Astrocyte (in vitro differentiated cells and primary cell): ENCODE measurements at regions not wholly inside any gene's neighbourhood (a gene's known extent, or its start where the extent isn't known, plus 50 kb on each side); places are given as distances from the start of the nearest gene placed in this dataset.

ENCODE experiments used
- EZH2 ChIP-seq: IDR thresholded peaks from 2 replicates; pipeline ENCODE4 v1.6.1; 2012; ENCODE audit warnings: mild to moderate bottlenecking, low read length, inconsistent platforms; ENCODE audit not compliant: insufficient read depth
- TF ChIP-seq, protein P1 (sequence below): IDR thresholded peaks from 2 replicates; pipeline ENCODE4 v1.5.1; 2011; ENCODE audit warnings: low read depth, mild to moderate bottlenecking, inconsistent platforms, low read length, moderate library complexity; ENCODE audit not compliant: insufficient read depth

DNA sequence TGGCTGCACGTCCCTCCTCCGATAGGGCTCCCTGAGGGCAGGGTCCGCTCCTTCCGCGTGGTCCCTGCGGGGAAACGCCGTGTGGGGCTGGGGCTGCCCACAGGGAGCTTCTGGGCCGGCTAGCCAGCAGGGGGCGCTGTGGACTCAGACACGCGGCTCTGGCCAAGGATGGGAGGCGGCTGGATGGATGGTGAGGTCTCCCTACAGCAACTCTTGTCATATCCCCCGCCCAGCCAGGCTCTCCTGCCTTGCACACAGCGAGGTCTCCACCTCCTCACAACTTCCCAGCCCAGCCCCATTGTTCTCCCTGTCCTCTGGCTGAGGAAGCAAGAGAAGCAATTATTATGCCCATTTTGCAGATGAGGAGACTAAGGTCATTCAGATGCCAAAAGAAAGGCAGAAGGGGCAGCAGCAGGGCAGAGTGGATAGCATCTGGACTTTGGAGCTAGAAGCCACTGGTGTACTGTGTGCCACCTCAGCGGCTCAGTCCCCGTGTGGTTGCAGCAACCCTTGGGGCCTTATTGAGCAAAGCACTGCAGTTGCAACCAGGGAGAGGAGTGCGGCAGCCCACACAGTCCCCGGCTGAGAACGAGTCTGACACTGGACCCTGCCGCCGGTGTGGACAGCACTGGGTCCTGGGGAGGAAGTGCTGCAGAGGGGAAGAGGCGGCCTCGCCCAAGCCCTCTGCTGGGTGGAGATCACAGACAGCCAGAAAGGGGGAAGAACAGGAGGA, 99.0 kb downstream of the ZFP36L2 start:
- TF ChIP-seq, protein P1, sequence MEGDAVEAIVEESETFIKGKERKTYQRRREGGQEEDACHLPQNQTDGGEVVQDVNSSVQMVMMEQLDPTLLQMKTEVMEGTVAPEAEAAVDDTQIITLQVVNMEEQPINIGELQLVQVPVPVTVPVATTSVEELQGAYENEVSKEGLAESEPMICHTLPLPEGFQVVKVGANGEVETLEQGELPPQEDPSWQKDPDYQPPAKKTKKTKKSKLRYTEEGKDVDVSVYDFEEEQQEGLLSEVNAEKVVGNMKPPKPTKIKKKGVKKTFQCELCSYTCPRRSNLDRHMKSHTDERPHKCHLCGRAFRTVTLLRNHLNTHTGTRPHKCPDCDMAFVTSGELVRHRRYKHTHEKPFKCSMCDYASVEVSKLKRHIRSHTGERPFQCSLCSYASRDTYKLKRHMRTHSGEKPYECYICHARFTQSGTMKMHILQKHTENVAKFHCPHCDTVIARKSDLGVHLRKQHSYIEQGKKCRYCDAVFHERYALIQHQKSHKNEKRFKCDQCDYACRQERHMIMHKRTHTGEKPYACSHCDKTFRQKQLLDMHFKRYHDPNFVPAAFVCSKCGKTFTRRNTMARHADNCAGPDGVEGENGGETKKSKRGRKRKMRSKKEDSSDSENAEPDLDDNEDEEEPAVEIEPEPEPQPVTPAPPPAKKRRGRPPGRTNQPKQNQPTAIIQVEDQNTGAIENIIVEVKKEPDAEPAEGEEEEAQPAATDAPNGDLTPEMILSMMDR = peak; percentile 23
- no peak for TF ChIP-seq EZH2
